ENCODE measurements at regions not wholly inside any gene's neighbourhood (a gene's known extent, or its start where the extent isn't known, plus 50 kb on each side); places are given as distances from the start of the nearest gene placed in this dataset.

GRCh38 chr3:64397573-64397972, 172.3 kb upstream of the PRICKLE2 start:
- TF ChIP-seq ETV5 (CRISPR knock-in tag; IDR thresholded peaks at IDR 0.05; ENCODE audit: borderline replicate concordance) (no peak), CTCF (CRISPR knock-in tag; IDR thresholded peaks at IDR 0.05) (no peak), CHD2 (IDR thresholded peaks at IDR 0.05; ENCODE audit: low read depth, low read length) (no peak), HMGA1 (CRISPR knock-in tag; conservative IDR thresholded peaks at IDR 0.05) (no peak), SP1 (IDR thresholded peaks at IDR 0.05) (no peak), SP1 (CRISPR knock-in tag; IDR thresholded peaks at IDR 0.05) (no peak)

Data from HepG2 (cell line).